PC-9 (cell line): ENCODE measurements at regions not wholly inside any gene's neighbourhood (a gene's known extent, or its start where the extent isn't known, plus 50 kb on each side); places are given as distances from the start of the nearest gene placed in this dataset.

Experiments used
- CTCF ChIP-seq: fragments of 200-600 bp; sonication (generic); conservative IDR thresholded peaks from 2 replicates; pipeline ENCODE4 v1.6.1; 2017; ENCODE audit warnings: mixed run types, antibody characterized with exemption, mild to moderate bottlenecking, moderate library complexity
- EZH2 ChIP-seq: fragments of 200-600 bp; sonication (generic); IDR thresholded peaks from 2 replicates; pipeline ENCODE4 v1.8.0; 2017; ENCODE audit warnings: antibody characterized with exemption, low read depth

GRCh38 chr14:28673056-28673455 is 93.5 kb upstream of the FOXG1 start:
- TF ChIP-seq CTCF (no peak), EZH2 (no peak)
